HG03558 (cell line): ENCODE measurements at regions not wholly inside any gene's neighbourhood (a gene's known extent, or its start where the extent isn't known, plus 50 kb on each side); places are given as distances from the start of the nearest gene placed in this dataset.
A peak's percentile ranks its signal among the peaks of the same experiment; 100 is the strongest.
"Not testable (repeated sequence)": the region's sequence is repeated elsewhere in the genome, so short reads cannot be mapped to it uniquely, and the experiment has no call there.

Experiments used
- ATAC-seq: cut with Tn5 transposase; IDR thresholded peaks from one replicate; pipeline ENCODE4 v1.9.1; 2021; ENCODE audit warnings: moderate number of reproducible peaks; ENCODE audit not compliant: unreplicated experiment; ENCODE audit errors: extremely low read depth

DNA sequence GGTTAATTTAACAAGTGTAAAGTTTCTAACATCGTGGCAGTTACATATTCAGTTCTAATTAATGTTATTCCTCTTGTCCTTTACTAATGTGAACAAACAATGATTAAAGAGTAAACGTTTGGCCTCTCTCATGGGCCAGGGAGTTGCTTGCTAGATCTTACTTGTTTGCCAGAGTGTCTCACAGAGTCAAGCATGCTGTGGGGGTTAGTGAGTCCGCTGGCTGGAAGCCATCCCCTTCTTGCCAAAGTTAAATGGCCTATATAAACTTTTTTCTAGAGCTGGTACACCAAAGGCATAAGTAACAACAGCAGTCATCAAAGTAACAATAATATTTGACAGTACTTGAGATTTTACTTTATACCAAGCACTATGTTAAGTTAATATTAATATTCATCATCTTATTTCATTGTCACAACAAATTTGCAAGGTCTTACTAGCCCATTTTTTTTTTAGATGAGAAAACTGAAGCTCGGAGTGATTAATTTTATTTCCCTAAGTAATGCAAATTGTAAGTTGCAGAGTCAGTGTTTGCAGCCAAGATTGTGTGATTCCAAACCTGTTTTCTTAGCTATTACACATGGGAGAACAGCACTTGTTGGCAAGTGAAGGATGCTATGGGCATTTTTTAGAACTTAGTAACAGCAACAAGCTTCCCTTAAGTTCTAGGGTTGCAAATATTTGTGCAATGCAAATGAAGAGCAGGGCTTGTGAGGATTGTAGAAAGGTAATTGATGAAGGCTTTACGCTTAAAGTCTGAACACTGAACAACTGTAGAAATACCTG, 224.5 kb downstream of the RFPL4B start:
- ATAC-seq, result no peak

DNA sequence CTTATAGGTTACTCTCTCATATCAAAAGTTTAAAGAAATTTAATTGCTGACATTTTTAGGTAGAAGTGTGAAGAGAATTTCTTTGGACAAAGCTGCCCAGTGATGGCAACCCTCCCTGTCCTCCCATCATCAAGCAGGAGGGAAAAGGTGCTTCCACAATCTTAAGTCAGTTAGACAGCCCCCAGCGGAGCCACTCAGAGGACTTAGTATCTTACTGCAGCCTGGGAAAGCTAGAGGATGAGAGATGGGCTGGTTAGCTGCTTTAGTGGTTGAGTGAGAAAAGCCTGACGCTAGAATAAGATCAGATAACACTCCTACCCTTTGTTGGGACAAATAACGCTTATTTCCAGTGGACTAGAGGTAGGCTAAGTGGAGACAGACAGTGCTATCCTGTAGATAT, 227.1 kb downstream of the RFPL4B start:
- ATAC-seq, result no peak

DNA sequence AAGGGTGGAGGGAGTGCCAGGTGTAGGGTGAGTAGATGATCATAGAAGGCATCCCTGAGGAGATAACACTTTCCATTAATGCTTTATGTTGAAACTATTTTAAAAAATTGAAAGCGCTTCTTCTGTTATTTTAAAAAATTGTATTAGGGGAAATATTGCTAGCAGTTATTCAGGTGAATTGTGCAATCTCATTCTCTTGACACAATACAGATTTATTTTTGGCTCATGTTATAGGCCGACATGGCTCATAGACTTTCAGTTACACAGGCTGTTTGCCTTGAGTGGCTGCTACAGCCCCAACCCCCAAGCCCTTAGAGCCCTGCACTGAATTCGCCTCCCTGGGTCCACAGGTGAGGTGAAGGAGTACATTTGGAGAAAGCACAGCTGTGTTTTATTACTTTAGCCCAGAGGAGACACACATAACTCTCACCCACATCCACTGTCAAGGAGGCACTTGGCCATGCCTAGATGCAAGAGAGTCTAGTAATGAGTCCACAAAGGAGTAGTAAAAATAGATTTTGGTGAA, 228.2 kb downstream of the RFPL4B start:
- no peak for ATAC-seq

DNA sequence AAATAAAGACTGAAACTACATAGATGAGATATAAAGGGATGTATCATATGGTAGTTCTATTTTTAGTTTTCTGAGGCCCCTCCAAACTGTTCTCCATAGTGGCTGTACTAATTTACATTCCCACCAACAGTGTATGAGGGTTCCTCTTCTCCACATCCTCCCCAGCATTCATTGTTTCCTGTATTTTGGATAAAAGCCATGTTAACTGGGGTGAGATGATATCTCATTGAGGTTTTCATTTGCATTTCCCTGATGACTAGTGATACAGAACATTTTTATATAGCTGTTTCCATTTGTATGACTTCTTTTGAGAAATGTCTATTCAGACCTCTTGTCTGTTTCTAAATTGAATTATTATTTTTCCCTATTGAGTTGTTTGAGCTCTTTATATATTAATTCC, 229.3 kb downstream of the RFPL4B start:
- ATAC-seq, result no peak

DNA sequence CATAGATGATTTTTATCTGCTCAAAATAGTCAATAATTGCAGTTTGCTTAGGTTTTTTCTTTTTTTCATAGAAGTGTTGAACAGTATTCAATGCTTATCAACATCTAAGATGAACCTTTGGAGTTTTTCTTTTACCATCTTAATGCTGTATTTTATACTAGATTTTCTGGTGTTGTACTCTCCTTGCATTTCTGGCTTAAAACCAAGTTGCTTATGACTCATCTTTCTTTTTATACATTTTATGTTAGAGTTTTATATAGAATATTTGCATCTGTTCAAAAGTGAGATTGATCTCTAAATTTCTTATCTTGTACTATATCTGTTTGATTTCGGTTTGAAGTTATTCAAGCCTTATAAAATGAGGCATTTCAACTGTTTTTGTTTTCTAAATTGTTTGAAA, 232.5 kb downstream of the RFPL4B start:
- ATAC-seq, result no peak

DNA sequence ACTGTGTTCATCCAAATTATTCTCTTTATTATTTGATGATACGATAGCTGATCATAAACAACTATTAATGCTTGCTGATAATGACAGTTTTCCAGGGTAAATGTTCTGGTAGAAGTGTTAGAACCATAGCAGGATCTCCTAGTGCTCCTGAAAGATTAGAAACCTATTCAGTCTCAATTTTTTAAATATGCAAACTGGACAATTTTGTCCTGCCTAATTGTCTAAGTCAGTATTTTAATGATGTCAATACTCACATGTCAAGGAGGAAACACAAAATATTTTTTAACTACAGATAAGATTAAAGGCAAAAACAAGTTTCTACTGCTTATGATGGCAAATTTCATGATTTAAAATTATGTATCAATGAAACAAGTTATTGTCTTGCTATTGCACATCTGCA, 233.9 kb downstream of the RFPL4B start:
- no peak for ATAC-seq

DNA sequence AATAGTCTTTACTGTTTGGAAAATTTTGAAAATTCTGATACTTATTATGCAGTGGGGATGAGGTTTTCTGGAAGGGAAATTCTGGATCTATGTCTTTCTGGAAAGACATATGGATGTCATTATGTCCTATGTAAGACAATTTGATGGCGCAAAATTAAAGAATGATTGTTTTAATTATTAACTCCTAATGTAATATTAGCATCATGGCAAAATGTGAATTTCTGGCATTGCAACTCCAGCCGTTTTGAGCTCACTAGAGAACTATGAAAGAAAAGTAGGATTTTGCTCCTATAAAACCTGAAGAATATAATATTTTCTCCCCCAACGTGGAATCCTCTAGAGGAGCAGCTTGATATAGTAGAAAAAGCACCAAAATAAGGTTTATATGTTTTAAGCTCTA, 243.2 kb downstream of the RFPL4B start:
- no peak for ATAC-seq

DNA sequence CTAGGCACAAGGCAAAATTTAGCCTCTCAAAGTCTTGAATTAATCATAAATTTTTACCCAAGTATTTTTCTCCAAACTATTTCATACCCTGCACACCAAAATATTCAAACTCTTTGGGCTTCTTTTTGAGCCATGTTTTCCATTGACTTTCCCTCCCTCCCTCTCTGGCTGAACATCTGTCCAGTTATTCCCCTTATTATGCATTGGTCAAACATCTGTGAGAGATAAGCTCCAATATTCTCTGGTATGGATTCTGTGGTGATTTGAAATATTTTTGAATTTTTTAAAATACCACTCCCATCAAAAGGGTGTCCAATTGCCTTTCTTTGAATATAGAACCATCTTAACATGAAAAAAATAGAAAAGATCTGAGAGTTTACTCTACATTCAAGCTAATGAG, 244.2 kb downstream of the RFPL4B start:
- ATAC-seq, result no peak

DNA sequence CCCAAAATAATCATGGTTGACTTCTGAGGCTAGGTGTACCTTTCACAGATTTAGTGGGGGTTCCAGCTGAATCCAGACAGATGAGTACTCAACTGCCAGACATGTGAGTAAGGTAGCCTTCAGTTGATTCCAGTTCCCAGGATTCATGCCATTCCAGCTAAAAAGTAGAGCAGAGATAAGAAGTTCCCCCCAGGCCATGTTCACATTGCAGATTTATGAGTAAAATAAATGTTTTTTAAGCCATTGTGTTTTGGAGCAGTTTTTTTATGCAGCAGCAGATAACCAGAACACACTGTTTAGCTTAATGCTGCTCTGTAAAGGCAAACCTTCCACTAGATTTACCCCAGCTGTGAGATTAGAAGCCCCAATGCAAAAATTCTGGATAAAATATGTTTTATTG, 245.0 kb downstream of the RFPL4B start:
- no peak for ATAC-seq

DNA sequence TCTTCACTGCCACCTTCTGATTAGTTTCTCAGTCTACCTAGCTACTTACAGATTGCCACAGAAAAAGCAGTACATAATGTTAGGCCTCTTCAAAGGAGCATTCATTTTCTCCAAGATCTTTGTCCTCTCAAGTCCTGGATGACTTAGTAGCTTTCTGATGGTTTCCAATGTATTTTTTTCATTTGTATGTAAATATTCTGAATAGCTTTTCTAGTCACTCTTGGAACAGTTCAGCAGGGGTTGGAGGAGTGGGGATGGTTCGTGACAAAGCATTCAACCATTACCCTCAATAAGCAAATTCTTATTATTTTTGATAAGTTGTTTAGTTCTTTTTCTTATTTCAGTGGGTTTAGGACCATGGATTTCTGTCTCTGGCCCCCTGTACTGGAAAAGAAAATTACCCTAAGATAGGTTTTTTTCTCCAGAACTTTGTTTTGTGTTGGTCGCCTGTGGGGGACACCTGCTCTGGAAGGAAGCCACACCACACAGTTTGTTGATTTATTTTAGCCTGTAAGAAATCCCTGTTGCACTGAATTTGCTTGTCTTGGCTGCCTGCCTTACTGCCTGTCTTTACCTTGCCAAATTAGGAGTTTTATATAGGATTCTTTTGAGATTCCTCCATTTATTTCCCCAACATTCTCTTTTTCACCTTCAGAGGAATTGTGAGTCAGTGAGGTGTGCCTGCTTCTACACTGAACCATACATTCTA, 247.9 kb downstream of the RFPL4B start:
- no peak for ATAC-seq

DNA sequence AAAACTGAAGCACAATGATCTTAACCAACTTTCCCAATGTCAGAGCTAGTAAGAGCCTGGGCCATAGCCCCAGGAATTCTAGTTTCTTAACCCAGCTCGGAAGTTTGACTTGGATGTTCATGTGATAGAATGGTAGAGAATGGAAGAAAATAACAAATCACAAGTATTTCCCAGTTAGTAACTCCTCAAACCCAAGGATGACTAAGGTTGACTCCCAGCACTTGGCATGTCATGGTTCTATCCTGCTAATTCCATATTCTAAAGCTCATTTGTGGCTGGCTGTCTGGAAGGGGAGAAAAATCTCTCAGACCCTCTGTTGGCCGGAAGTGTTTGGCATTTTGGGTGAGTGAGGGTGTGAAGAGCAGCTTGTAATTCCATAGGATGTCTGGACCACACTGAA, 248.7 kb downstream of the RFPL4B start:
- ATAC-seq, result no peak

DNA sequence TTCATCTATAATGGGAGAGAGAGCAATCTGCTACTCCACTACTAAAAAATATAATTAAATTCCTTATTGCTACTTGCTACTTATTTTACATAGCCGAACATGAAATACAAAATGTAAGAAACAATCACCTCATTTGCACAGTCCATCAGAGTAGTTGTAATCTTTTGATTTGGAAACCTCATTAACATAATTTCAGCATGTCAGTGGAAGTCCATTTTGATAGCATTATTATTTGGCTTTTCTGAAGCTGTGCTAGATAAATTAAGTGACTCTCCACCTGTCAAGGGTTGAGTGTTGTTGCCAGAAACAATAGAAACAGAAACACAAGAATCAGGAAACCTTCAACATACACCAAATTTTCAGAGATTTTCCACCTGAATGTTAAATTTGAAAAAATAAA, 250.0 kb downstream of the RFPL4B start:
- no peak for ATAC-seq

DNA sequence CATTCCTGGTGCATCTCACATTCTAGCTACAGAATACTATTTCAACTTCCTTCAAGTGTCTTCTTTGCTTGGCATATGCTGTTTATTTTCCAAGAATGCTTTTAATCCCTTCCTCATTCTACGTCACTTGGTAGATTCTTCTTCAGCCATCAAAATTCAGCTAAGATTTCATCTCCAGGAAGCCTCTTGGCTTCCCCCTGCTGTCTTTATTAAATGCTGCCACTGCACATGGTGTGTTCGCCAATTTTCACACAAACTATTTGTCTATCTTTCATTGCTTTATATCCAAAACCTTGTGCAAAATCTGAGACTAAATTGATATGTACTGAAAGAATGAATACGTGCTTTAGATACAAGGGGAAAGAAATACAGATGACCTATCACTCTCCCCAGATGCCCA, 253.0 kb downstream of the RFPL4B start:
- no peak for ATAC-seq

DNA sequence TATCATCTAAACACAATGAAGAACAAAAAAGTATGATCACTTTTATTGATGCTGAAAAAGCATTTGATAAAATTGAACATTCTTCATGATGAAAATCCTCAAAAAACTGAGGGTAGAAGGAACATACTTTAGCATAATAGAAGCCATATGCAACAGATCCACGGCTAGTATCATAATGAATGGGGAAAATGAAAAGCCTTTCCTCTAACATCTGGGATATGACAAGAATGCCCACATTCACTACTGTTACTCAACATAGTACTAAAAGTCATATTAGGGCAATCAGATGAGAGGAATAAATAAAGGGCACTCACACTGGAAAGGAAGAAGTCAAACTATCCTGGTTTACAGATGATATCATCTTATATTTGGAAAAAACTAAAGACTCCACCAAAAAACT, 256.6 kb downstream of the RFPL4B start:
- no peak for ATAC-seq

DNA sequence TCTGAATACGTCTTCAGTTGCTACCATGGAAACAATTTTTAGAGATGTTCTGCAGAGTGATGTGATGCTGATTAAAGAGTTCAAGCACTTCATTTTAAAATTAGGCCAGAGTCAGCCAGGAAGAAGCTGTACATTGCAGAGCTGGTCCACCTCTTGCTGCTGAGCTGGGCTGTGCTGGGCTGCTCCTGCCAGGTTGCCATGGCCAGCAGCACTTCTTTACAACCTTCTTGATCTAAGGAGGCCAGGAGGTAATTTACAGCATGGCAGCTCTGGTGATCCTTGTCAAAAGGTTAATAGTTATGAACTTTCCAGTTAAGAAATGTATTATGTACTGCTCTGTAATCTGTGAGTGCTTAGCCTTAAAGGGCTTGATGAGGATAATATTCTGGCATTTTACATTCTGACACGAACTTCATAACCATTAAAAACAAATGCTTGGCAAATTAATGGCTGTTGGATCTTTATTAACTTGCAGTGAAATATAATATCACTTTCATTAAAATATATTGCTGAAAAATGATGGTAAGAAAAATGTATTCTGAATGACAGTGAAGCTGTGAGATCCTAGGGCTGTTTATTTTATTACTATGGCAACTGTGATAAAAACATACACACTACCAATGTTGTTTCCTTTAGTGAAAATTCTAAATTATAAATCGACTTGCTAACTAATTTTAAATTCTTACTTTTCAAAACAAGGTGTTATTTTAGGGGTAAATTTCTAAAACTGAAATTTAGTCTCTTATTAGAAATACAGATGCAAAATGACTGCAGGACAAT, 259.7 kb downstream of the RFPL4B start:
- ATAC-seq, result no peak

DNA sequence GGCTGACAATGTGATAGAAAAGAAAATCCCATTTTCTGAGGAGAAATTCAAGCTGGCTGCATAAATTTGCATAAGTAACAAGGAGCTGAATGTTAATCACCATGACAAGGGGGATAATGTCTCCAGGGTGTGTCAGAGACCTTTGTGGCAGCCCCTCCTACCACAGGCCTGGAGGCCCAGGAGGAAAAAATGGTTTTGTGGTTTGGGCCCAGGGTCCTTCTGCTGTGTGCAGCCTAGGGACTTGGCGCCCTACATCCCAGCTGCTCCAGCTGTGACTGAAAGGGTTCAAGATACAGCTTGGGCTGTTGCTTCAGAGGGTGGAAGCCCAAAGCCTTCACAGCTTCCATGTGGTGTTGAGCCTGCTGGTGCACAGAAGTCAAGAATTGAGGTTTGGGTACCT, 261.8 kb downstream of the RFPL4B start:
- not testable (repeated sequence) for ATAC-seq

DNA sequence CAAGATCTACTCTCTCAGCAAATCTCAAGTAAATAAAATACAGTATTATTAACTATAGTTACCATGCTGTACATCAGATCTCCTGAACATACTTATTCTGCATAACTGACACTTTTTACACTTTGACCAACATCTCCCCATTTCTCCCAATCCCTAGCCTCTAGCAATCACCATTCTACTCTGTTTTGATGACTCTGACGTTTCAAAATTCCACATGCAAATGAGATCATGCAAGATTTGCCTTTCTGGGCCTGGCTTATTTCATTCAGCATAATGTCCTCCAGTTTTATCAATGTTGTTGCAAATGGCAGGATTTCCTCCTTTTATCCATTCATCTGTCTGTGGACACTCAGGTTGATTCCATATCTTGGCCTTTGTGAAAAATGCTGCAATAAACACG, 266.3 kb downstream of the RFPL4B start:
- no peak for ATAC-seq

DNA sequence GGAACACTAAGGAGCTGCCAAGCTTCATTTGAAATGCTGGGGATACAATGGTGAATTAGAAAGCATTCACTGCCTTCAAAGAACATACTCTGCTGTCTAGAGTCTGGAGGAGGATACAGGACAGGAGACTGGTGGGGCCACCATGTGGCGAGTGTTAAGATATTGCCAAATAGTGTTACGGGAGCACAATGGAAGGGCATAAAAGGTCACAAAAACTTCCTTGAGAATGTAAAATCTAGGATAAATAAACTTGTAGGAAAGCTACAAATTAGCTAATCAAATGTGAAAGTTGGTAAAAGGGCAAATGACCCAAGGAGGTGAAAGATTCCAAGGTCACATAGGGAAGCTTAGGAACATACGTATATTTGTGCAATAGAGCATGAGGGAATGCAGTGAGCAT, 271.7 kb downstream of the RFPL4B start:
- ATAC-seq, result no peak

DNA sequence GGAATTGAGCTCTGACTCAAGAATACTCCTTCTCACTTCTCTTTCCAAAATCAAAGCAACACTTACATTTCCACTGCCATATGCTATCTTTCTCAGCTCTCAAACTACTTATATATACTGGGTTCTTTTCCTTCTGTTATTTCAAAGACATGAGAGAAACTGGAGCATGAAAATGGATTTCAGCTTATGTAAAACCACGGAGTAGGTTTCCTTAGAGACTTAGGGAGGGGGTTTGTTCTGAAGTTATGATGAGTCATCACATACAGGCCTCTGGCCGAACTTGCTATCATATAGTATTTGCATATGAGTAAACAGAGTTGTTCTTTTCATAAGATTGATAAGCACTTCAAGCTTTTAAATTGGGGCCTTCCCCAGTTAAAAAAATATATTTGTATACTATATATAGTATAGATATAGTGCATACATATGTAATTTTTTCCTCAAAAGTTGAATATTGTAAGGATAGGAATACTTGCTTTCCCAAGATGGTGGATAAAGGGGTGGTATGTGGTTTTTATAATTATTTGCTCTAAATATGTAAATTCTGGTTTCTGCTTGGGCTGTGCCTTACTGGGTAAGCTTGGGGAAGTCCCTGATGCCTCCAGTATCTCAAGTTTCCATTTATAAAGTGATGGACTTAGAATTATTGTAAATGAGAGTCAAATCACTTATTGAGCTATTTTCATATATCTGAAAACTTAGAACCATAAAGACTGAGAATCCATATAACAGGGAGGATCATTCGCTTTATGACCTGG, 273.9 kb downstream of the RFPL4B start:
- peak; percentile 33 for ATAC-seq

DNA sequence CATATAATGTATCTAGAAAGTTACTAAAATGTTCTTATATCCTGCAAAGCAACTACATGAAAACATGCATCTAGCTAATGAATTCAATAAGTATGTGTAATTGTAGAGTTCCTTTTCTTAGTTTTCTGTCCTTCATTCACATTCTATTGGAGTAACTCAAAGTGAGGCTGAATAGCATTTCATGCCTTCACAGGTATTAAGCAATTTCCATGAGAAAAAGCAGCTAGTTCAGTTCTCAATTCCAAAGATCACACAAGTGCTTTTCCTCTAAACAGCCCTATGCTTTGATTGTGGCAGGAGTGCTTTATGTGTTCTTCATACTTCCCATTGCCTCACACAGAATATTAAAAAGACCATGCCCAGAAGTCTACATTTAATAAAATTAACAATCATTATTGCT, 274.9 kb downstream of the RFPL4B start:
- no peak for ATAC-seq
